ENCODE measurements at regions not wholly inside any gene's neighbourhood (a gene's known extent, or its start where the extent isn't known, plus 50 kb on each side); places are given as distances from the start of the nearest gene placed in this dataset.

DNA sequence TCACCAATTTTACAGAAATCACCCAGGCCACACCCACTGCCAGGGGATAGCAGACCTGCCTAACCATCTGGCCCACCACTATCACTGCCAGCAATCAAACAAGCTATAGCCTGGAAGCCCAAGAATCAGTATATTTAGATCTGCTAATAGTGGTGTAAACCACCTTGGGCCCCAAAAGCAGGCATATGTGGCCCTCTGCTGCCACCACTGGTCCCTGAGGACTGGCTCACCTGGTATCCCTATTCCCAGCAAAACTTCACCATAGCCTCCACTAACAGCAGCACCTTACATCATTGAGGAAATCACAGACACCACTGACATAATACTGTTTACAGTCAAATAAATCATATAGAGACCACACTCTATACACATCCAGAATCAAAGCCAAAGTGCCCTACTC, 880.4 kb upstream of the MAN1A1 start:
- Histone ChIP-seq H3K9ac (ENCODE audit: insufficient read depth, low read length) (no peak overlapping the region), H4K20me1 (ENCODE audit: control insufficient read depth, extremely low read depth, insufficient read depth, low read length) (no peaks in the 10 kb centered on the region), H3K4me2 (ENCODE audit: extremely low read depth, insufficient read depth, low read length) (no peak overlapping the region), H3K36me3 (ENCODE audit: control insufficient read depth, insufficient read depth, low read length) (no peaks in the 10 kb centered on the region), H3K9me3 (ENCODE audit: control insufficient read depth, insufficient read depth, low read depth, low read length) (no peaks in the 10 kb centered on the region), H3K79me2 (ENCODE audit: control insufficient read depth, insufficient read depth, low read length) (no peaks in the 10 kb centered on the region), H3K4me1 (ENCODE audit: control insufficient read depth, extremely low read depth, insufficient read depth, low read length) (no peaks in the 10 kb centered on the region), H3K4me3 (replicated peaks in 1 of 4; ENCODE audit: control extremely low read depth in 1 of 4, insufficient read depth in 1 of 4, low read depth in 3 of 4, low read length in 4 of 4) (no peak overlapping the region), H3K27me3 (ENCODE audit: control insufficient read depth, insufficient read depth, low read length) (no peaks in the 10 kb centered on the region), H2AFZ (ENCODE audit: low read length) (no peak overlapping the region), H3K27ac (ENCODE audit: insufficient read depth, low read length) (no peak overlapping the region)
- DNase-seq (ENCODE audit: low read depth in 2 of 2), result no peak
- no peak for TF ChIP-seq CTCF (conservative IDR thresholded peaks at IDR 0.05 in 1 of 2, IDR thresholded peaks at IDR 0.05 in 1 of 2; ENCODE audit: low read depth in 1 of 2, low read length in 2 of 2)
- TF ChIP-seq EZH2 (IDR thresholded peaks at IDR 0.05; ENCODE audit: low read length, missing control alignments), result no peak

- no peak overlapping the region for H3K4me2 ChIP-seq (ENCODE audit: extremely low read depth, insufficient read depth, low read length)
- H3K36me3 ChIP-seq (ENCODE audit: control insufficient read depth, insufficient read depth, low read length), result no peaks in the 10 kb centered on the region
- no peak overlapping the region for H2AFZ ChIP-seq (ENCODE audit: low read length)
- H3K27ac ChIP-seq (ENCODE audit: insufficient read depth, low read length), result no peak overlapping the region
- H4K20me1 ChIP-seq (ENCODE audit: control insufficient read depth, extremely low read depth, insufficient read depth, low read length), result no peaks in the 10 kb centered on the region
- no peak for TF ChIP-seq CTCF (conservative IDR thresholded peaks at IDR 0.05 in 1 of 2, IDR thresholded peaks at IDR 0.05 in 1 of 2; ENCODE audit: low read depth in 1 of 2, low read length in 2 of 2)
- TF ChIP-seq EZH2 (IDR thresholded peaks at IDR 0.05; ENCODE audit: low read length, missing control alignments), result no peak
- no peaks in the 10 kb centered on the region for H3K79me2 ChIP-seq (ENCODE audit: control insufficient read depth, insufficient read depth, low read length)
- no peak overlapping the region for H3K4me3 ChIP-seq (replicated peaks in 1 of 4; ENCODE audit: control extremely low read depth in 1 of 4, insufficient read depth in 1 of 4, low read depth in 3 of 4, low read length in 4 of 4)
- no peaks in the 10 kb centered on the region for H3K9me3 ChIP-seq (ENCODE audit: control insufficient read depth, insufficient read depth, low read depth, low read length)
- no peak for DNase-seq (ENCODE audit: low read depth in 2 of 2)
- H3K4me1 ChIP-seq (ENCODE audit: control insufficient read depth, extremely low read depth, insufficient read depth, low read length), result no peaks in the 10 kb centered on the region
- no peak overlapping the region for H3K9ac ChIP-seq (ENCODE audit: insufficient read depth, low read length)
- H3K27me3 ChIP-seq (ENCODE audit: control insufficient read depth, insufficient read depth, low read length), result no peaks in the 10 kb centered on the region
These were observed 878.7 kb upstream of the MAN1A1 start for GRCh38 chr6:120228297-120228696.

DNA sequence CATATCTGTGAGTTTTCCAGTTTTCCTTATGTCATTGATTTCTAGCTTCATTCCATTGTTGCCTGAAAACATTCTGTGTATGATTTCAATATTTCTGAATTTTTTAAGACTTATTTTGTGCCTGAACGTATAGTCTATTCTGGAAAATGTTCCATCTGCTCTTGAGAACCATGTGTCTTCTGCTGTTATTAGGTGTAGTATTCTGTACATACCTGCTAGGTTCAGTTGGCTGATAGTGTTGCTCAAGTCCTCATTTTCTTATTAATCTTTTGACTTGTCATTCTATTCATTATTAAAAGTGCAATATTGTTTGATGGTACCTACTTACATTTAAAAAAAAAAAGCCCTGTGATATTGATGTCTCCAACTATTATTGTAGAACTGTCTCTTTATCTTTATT, 869.8 kb upstream of the MAN1A1 start:
- H2AFZ ChIP-seq (ENCODE audit: low read length), result no peak overlapping the region
- no peak overlapping the region for H3K4me3 ChIP-seq (replicated peaks in 1 of 4; ENCODE audit: control extremely low read depth in 1 of 4, insufficient read depth in 1 of 4, low read depth in 3 of 4, low read length in 4 of 4)
- H4K20me1 ChIP-seq (ENCODE audit: control insufficient read depth, extremely low read depth, insufficient read depth, low read length), result no peaks in the 10 kb centered on the region
- H3K27me3 ChIP-seq (ENCODE audit: control insufficient read depth, insufficient read depth, low read length), result no peaks in the 10 kb centered on the region
- no peak overlapping the region for H3K4me2 ChIP-seq (ENCODE audit: extremely low read depth, insufficient read depth, low read length)
- no peaks in the 10 kb centered on the region for H3K36me3 ChIP-seq (ENCODE audit: control insufficient read depth, insufficient read depth, low read length)
- H3K4me1 ChIP-seq (ENCODE audit: control insufficient read depth, extremely low read depth, insufficient read depth, low read length), result no peaks in the 10 kb centered on the region
- H3K9me3 ChIP-seq (ENCODE audit: control insufficient read depth, insufficient read depth, low read depth, low read length), result no peaks in the 10 kb centered on the region
- TF ChIP-seq EZH2 (IDR thresholded peaks at IDR 0.05; ENCODE audit: low read length, missing control alignments) (no peak), CTCF (conservative IDR thresholded peaks at IDR 0.05 in 1 of 2, IDR thresholded peaks at IDR 0.05 in 1 of 2; ENCODE audit: low read depth in 1 of 2, low read length in 2 of 2) (no peak)
- DNase-seq (ENCODE audit: low read depth in 2 of 2), result no peak
- H3K9ac ChIP-seq (ENCODE audit: insufficient read depth, low read length), result no peak overlapping the region
- H3K27ac ChIP-seq (ENCODE audit: insufficient read depth, low read length), result no peak overlapping the region
- H3K79me2 ChIP-seq (ENCODE audit: control insufficient read depth, insufficient read depth, low read length), result no peaks in the 10 kb centered on the region
